ENCODE measurements at regions not wholly inside any gene's neighbourhood (a gene's known extent, or its start where the extent isn't known, plus 50 kb on each side); places are given as distances from the start of the nearest gene placed in this dataset.
"Not testable (repeated sequence)": the region's sequence is repeated elsewhere in the genome, so short reads cannot be mapped to it uniquely, and the experiment has no call there.

DNA sequence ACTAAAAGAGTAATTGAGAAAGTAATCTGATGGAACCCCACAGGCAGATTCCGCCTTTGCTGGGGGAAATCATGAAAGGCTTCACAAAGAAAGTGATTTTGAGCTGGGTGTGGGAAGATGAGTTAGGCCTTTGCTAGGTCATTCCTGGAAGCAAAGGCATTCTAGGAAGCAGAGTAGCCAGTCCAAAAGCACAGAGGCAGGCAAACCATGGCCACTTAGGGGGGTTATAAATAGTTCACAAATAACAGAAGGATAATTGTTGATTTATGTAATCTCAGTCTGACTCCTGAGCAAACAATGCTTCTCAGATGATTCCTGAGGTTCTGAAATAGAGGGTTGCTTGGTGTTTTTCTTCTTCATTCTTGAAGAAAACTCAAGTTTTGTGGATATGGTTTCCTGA, 576.3 kb downstream of the NTRK3 start:
- DNase-seq (ENCODE audit: low spot score), result no peak

DNA sequence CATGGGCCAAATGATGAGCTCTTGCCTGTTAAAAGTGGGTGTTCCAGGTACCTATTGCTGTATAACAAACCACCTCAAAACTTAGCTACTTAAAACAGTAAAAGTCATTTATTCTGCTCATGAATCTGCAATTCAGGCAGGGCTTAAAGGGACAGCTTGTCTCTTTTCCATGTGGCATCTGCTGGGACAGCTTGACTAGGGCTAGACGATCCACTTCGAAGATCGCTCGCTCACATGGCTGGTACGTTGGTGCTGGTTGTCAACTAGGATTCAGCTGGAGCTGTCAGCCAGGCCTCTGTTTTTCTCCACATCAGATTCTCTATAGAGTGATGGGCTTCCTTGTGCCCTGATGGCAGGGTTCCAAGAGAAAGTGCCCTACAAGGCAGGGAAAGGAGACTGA, 581.3 kb downstream of the NTRK3 start:
- DNase-seq (ENCODE audit: low spot score), result no peak

DNA sequence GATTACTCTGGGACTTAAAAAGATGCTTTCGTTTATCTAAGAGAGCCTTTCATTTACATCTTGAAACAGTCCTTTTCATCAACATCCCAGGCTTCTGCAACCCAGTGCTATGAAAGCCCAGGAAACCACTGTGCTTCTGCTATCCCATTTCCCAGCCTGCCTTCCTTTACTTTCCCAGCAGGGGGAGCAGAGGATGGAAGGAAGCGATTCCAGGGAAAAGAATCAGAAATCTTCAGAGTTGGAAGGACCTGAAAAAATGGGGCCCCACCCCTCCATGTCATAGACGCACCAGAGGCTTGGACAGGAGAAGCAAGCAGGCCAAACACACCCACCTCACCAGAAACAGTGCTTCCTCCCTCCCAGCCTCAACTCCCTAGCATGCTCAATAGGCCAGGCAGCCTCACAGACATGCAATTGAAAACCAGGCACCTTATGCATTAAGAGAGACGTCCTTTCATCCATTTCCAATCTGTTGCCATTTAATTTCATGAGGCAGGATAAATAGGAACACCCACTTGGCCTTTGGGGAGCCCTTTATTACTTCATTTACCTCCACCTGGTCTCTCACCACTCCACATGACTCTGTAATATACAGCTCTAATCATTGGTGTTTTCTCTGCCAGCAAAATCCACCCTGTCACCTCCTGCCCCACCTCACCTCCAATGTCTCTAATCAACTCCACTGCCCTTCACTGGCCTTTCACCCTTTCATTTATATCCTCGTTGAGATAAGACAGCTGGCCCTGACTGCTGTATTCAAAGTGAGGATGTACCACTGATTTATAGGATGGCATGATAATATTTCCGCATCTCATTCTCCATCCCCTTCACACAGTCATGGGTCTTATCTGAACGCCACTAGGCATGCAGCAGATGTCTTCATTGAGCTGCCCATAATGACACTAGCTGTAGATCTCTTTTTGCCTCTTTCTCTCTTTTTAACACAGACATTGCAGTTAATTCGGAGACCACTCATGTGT, 583.9 kb downstream of the NTRK3 start:
- peak; percentile 76 for DNase-seq (ENCODE audit: low spot score)

DNA sequence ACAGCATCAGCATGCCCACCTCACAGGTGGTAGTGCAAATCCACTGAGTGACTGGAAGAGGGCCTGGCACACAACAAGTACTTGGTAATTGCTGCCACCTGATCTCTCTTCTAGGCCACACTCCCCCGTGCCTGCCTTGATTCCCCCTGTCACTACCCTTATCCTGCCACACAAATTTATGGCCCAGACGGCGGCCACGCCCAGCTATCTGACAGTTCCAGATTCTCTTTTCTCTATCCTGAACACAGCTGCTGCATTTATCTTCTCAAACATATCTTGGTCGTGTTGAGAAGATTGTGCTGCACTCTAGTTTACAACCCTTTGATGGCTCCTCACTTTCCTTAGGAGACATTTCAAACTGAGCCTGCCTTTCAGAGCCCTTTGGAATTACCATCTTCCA, 585.2 kb downstream of the NTRK3 start:
- no peak for DNase-seq (ENCODE audit: low spot score)

DNA sequence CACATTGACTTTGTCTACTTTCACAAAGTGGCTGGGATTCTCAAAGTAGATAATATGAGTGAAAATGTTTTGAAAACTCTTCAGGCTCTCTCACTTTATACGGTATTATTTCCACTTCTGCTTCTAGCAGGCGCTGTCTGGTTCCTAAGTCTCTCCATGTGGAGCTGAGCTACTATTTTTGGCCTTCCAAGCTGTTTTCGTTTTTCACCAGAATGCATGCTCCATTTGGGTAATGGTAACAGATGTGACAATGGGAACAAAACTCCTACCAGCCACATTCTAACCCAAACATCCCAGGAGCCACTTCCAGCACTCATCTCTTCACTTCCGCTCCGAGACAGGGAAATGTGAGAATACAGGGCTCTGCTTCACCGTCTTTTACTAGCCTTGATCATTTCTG, 586.7 kb downstream of the NTRK3 start:
- no peak for DNase-seq (ENCODE audit: low spot score)

DNA sequence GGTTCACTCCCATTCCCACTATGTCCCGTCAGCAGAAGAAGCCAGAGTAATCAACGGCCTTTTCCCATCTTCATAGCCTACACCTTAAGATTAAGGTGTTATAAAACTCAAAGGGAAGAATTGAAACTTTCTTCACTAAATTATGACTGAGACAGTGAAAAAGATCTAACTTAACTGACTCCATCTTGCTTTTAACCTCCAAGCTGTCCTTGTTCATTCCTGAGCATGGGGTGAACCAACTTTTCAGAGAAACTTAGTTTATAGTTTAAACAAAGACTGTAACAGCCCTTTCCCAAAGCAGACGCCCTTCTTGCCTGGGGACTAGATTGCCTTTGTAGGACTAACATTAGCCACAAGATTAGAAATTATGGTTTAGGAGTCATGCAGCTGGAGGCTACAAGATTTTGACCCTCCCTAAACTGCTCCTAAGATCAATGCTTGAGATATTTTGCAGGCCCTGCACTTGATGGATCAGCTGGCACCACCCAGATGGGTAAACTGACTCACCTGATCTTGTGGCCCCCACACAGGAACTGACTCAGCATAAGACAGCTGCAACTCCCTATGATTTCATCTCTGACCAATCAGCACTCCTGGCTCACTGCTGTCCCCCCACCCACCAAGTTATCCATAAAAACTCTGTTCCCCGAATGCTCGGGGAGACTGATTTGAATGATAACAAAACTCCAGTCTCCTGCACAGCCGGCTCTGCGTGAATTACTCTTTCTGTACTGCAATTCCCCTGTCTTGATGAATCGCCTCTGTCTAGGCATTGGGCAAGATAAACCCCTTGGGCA, 587.6 kb downstream of the NTRK3 start:
- not testable (repeated sequence) for DNase-seq (ENCODE audit: low spot score)

DNA sequence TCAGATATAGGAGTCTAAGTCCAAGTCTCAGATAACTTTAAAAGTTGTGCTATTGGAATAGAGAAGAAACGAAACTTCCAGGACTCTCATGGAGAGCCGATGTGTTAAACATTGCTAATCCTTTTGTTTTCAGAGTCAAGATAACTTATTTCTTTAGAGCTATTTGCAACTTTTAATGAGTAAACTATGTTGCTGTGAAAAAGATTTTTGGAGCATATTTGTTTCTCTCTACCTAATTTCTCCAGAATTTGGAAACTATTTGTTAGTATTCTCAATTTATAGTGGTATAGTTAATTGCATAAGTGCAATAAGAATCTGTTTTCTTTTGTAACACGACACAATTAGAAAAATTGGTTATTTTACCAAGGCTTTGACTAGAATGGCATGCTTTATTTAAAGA, 588.9 kb downstream of the NTRK3 start:
- no peak for DNase-seq (ENCODE audit: low spot score)

DNA sequence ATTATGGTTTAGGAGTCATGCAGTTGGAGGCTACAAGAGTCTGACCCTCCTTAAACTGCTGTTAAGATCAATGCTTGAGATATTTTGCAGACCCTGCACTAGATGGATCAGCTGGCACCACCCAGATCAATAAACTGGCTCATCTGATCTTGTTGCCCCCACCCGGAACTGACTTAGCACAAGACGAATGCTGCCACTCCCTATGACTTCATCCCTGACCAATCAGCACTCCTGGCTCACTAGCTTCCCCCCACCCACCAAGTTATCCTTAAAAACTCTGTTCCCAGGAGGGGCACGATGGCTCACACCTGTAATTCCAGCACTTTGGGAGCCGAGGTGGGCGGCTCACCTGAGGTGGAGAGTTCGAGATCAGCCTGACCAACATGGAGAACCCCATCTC, 594.0 kb downstream of the NTRK3 start:
- no peak for DNase-seq (ENCODE audit: low spot score)

DNA sequence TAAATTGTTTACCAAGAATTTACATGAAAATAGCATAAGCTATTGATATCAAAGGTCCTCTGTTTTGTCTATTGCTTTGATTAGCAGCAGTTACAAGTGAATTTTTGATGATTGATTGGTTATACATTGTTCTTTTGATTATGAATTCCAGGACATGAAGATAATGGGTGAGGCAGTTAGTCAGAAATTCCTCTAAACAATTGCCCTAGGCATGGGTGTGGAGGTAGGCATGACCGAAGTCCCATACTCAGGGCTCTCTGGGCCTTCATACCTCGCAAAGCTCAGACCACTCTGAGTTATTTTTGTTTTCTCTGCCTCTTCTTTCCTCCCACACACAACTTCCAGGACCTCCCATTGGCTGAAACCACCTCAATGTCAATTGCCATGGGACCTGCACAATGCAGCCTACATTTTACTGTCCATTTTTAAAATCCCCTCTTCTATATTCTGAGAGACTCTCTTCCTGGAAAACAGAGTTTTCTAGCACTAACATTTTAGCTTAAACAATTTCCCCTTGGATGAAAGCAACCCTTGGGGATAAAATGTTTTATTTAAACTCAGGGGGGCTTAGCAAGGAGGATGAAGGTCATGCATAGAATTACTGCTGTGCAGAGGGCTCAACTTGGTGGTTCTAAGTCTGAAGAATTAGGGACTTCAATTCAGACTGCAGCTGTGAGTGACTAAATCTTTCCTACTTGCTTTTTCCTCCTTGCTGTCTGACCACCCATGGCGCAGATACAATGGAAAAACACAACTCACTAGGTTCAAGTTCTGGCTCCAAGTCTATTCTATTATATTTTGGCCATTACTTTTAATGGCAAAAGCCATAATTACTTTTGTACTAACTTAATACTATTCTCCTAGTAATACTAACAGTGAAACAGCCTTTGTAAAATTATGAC, 594.8 kb downstream of the NTRK3 start:
- no peak for DNase-seq (ENCODE audit: low spot score)

DNA sequence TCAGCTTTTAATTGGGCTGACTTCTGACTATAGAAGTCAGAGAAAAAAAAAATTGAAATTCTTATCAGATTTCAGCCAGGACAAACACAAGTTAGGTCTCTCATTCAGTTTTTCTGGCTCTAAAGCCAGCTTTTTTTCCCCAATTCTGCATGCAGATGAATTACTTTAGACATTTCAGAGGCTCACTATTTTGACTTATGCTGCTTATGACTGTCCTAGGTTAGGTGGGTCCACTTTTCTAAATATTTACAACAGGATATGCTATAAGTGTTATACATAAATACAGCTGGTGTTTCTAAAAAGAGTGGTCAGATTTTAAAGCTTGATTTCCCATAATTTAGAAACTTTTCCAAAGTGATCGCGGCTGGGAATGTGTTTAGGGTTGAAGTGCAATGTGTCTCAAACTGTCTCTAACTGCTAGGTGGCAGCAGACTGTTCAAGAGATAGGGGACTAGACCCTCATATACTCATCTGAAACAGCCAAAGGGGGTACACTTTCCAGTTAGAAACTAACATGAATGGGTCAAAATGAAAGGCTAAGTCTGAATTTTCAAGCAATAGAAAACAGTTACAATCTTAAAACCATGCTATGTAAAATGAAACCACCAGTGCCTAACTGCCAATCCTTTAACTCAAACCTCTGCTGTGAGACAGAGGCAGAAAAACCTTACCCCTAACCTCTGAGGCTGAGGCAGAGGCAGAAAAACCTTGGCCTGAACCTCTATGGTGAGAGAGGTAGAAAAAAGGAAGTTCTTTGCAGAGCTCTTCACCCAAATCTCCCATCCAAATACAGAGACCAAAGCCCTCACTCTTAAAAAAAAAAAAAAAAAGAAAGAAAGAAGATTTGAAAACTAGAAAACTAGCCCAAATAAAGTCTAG, 596.0 kb downstream of the NTRK3 start:
- DNase-seq (ENCODE audit: low spot score), result no peak

DNA sequence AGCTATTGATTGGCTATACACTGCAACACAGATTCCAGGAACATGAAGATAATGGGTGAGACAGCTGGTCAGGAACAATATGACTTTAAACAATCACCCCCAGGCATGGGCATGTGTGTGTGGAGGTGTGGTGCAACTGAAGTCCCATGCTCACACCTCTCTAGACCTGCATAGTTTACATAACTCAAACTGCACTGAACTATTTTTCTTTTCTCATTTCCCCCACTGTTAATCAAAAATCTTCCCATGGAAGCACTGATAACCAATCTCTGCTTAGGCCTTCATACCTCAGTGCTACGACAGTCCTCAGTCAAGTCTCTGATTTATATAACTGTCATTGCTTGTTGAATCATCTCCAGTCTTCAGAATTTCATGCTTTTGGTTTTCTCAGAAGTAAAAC, 600.2 kb downstream of the NTRK3 start:
- no peak for DNase-seq (ENCODE audit: low spot score)

DNA sequence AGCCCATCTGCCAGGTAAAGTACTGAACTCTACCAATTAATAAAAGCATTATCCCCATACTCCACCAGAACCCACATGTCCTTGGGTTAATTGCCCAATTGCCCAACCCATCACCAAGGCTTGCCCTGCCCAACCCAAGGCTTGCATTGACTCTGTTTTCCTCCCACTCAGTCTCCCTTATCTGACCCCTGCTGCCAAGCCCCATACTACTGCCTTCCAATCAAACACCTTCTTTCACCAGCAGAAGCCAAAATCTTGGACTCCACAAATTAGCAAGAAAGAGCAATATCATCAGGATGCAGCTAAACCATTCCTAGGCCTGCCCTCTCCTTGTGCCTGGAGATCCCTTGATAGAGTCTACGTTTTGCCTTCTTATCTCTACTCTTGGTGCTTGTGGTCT, 602.9 kb downstream of the NTRK3 start:
- DNase-seq (ENCODE audit: low spot score), result no peak

DNA sequence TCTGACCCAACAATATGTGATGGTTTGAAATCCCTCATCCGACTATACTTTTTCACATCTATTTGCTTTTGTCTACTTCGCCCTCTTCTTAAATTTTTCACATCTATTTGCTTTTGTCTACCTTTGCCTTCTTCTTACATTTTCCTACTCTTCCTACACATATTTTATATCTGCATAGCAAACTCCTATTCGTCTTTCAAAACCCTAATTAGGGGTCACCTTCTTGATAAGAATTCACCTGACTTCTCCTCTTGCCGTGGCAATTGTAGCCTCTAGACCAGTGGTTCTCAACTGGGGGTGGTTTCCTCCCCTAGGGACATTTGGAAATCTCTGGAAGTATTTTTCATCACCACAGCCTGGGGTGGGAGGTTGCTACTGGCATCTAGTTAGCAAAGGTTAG, 607.4 kb downstream of the NTRK3 start:
- no peak for DNase-seq (ENCODE audit: low spot score)

DNA sequence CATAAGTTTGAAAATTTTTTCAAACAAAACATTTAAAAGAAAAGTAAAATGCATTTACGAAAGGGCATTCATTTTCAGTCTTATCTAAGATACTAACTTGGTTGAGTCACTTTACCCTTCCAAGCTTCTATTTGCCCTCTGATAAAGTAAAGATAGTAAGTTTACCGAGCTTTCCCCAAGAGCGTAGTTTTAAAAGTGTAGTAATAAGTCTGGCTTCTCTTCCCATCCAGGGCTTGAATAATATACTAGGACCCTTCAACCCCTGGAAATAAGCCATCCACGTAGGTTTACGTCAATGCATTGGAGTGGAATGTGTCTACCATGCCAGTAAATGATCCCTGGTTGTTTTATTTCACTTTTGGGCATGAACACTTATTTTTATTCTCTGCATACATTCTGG, 608.3 kb downstream of the NTRK3 start:
- no peak for DNase-seq (ENCODE audit: low spot score)

DNA sequence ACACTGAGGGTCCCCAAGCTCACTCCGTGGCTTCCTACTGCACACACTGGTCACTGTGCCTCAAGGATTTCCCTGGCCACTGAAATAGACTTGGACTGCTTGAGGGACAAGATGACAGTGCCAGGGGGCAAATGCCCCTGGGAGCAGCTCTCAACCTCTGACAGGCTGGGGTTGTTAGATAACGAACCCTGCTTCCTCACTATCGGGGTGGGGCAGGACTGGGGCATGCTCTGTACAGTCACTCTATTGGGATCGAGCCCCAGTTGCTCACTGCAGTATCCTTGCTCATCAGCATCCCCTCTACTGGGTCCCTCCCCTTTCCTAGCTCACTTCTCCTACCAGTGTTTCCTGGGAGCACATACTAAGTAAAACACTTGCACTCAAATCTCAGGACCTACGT, 610.8 kb downstream of the NTRK3 start:
- DNase-seq (ENCODE audit: low spot score), result no peak

DNA sequence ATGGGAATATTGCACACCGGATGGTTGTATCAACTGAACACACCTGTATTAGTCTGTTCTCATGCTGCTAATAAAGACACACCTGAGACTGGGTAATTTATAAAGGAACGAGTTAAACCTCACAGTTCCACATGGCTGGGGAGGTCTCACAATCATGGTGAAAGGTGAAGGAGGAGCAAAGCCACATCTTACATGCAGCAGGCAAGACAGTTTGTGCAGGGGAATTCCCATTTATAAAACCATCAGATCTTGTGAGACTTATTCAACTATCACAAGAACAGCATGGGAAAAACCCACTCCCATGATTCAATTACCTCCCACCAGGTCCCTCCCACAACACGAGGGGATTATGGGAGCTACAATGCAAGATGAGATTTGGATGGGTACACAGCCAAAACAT, 613.5 kb downstream of the NTRK3 start:
- not testable (repeated sequence) for DNase-seq (ENCODE audit: low spot score)

DNA sequence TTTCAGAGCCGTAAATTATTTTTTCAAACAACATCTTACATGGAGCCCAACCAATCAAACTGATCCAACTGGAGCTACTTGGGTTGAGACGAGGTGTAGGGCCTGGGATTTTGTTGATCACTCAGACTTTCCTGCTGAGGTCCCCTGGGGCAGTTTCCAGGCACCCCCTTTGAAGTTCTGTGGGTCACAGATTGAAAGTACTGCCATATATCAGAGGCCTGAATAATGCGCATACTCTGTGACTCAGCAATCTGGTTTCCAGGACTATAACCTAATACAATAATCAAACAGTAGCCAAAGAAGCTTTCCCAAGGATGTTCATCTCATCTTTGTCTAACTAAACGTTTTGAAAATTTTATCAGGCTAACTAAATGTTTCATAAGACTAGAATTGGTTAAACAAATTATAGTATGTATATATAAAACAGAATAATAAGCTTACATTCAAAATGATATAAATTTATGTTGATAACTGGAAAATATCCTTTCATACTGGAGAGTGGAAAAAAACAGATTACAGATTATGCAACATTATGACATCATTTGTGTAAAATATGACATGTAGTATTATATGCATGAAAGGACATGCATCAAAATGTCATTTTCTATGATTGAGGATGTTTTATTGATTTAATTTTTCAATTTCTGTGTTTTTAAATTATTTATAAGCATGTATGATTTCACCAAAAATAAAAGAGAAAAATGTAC, 617.1 kb downstream of the NTRK3 start:
- DNase-seq (ENCODE audit: low spot score), result no peak

DNA sequence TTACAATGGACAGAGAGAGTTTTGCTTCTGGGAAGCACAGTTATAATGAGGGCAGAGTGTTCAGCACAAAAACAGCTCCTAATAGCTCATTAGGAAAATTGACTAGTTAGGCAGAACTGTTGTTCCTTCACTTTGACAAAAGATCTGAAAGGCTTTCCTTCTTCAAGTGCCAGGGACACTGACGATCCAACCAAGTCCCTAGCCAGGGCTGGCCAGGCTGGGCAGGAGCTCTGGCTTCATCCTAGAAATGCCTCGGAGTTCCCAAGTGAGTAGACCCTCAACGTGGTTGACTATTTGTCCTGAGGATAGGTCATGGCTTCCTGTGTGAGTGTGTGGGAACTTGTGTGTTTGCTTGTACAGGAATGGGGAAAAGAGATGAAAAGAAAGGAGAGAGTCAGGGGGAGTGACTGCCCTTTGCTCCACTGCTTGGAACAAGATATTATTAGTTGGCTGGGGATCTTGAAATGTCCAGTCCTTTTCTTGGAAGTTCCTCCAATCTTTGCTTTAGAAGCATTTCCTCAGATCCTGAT, 617.9 kb downstream of the NTRK3 start:
- no peak for DNase-seq (ENCODE audit: low spot score)

DNA sequence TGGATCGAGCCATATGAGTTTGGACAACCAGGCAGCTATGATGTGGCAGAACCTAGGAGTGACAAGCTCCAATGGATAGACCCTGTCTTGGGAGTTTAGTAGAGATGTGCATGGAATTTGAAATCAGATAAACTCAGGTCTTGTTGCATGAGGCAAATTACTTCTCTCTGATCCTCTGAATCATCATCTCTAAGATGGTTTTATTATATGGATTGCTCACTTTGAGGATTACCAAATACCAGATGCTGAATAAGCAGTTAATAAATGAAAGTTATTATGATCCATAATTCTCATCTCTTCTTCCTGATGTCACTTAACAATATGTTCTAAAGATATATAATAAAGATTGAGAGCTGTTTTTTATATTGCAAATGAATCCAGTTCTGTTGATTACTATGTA, 622.2 kb downstream of the NTRK3 start:
- no peak for DNase-seq (ENCODE audit: low spot score)

DNA sequence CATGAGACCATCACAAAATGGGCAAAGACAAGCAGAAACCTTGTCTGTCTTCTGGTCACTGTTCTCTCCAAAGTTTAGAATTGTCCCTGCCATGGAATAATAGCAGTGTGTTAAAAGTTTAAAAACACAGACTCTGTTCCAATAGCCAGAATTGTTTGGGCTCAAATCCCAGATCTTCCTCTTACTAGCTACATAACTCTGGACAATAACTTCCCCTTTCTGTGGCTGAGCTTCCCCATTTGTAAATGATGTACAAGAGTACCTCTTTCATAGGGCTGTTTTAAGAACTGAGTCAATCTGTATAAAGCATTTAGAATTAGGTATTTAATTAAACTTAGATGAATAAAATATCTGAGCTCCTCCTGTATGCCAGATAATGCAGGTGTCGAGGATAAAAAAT, 623.0 kb downstream of the NTRK3 start:
- DNase-seq (ENCODE audit: low spot score), result no peak
